HL-60 (cell line): ENCODE measurements at regions not wholly inside any gene's neighbourhood (a gene's known extent, or its start where the extent isn't known, plus 50 kb on each side); places are given as distances from the start of the nearest gene placed in this dataset.

ENCODE experiments used
- DNase-seq, 2 experiments: peaks; one replicate each; pipeline ENCODE4 v3.0.0-alpha.2; 2010 to 2020; ENCODE audit warnings: low read depth in 1 of 2, low spot score in 1 of 2
- H3K27ac ChIP-seq: fragments of 250-450 bp; sonication (Bioruptor Pico); replicated peaks from 2 replicates; pipeline ENCODE4 v1.5.1; 2020; ENCODE audit warnings: mild to moderate bottlenecking, moderate library complexity
- H3K27me3 ChIP-seq: fragments of 250-450 bp; sonication (Bioruptor Pico); 2 replicates; pipeline ENCODE4 v1.5.1; 2021; ENCODE audit warnings: mild to moderate bottlenecking, moderate library complexity; ENCODE audit not compliant: insufficient read depth, poor library complexity, severe bottlenecking
- H3K4me3 ChIP-seq: replicated peaks from 2 replicates; pipeline ENCODE4 v1.5.1; 2011; ENCODE audit warnings: mild to moderate bottlenecking, control low read depth, low read length; ENCODE audit not compliant: insufficient read depth
- GABPA ChIP-seq: IDR thresholded peaks from 2 replicates; pipeline ENCODE4 v1.6.1; 2012; ENCODE audit warnings: low read depth
- POLR2AphosphoS5 ChIP-seq: IDR thresholded peaks from 2 replicates; pipeline ENCODE4 v1.6.1; 2012; ENCODE audit warnings: low read depth
- SPI1 ChIP-seq: IDR thresholded peaks from 2 replicates; pipeline ENCODE4 v1.6.1; 2012; ENCODE audit warnings: low read depth, mild to moderate bottlenecking, borderline replicate concordance
- TF ChIP-seq, protein P1 (sequence below): IDR thresholded peaks from 2 replicates; pipeline ENCODE4 v1.6.1; 2012; ENCODE audit warnings: low read depth; ENCODE audit not compliant: insufficient replicate concordance
- TF ChIP-seq, protein P2 (sequence below): IDR thresholded peaks from one replicate; pipeline ENCODE4 v1.5.1; 2011; ENCODE audit warnings: low read length, control low read depth, inconsistent platforms; ENCODE audit not compliant: insufficient read depth

DNA sequence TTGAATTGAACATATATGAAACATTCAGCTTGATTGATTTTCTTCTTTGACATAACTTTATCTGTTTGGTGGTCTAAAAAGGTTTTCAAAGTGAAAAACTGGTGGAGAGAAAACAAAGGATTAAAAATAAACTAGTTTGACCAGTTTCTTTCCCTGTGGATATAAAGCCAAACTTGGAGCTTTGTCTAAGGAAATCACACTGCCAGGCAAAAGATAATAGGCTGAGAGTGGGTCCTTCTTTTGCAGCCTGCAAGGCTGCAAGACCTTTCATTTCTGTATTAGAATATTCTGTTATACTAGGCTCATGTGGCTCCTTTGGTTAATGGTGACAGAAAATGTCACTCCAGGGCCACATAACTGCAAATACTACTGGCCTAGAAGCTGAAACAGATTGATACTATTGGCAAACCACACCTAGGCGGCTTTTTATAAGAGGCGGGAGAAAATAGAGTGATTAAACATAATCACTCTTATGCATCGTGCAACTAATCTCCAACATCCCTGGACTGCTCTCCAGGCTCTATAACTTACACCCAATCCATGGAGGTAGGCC, 129.1 kb upstream of the ZNF462 start:
- no peak overlapping the region for H3K27ac ChIP-seq

DNA sequence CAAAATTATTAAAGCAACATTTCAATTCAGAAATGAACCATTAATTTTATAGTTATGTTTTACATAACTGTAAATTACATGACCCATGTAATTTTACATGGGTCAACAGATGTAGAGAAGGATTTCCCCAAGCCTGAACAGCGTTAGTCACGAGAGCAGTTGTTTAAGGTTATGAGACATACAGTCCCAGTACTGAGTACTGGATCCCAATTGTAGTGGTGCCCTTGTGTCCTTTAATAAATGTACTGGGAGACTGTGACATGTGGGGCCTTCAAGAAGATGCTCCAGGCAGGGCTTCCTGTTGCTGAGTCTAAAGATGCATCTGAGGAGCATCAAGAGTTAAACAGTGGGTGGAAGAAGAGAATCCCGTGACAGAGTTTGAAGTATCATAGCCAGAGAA, 125.5 kb upstream of the ZNF462 start:
- H3K27ac ChIP-seq: no peak overlapping the region
- no peak for TF ChIP-seq SPI1
- no peak for TF ChIP-seq GABPA
- TF ChIP-seq POLR2AphosphoS5: no peak
- TF ChIP-seq, protein P1, sequence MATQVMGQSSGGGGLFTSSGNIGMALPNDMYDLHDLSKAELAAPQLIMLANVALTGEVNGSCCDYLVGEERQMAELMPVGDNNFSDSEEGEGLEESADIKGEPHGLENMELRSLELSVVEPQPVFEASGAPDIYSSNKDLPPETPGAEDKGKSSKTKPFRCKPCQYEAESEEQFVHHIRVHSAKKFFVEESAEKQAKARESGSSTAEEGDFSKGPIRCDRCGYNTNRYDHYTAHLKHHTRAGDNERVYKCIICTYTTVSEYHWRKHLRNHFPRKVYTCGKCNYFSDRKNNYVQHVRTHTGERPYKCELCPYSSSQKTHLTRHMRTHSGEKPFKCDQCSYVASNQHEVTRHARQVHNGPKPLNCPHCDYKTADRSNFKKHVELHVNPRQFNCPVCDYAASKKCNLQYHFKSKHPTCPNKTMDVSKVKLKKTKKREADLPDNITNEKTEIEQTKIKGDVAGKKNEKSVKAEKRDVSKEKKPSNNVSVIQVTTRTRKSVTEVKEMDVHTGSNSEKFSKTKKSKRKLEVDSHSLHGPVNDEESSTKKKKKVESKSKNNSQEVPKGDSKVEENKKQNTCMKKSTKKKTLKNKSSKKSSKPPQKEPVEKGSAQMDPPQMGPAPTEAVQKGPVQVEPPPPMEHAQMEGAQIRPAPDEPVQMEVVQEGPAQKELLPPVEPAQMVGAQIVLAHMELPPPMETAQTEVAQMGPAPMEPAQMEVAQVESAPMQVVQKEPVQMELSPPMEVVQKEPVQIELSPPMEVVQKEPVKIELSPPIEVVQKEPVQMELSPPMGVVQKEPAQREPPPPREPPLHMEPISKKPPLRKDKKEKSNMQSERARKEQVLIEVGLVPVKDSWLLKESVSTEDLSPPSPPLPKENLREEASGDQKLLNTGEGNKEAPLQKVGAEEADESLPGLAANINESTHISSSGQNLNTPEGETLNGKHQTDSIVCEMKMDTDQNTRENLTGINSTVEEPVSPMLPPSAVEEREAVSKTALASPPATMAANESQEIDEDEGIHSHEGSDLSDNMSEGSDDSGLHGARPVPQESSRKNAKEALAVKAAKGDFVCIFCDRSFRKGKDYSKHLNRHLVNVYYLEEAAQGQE: no peak
- TF ChIP-seq, protein P2, sequence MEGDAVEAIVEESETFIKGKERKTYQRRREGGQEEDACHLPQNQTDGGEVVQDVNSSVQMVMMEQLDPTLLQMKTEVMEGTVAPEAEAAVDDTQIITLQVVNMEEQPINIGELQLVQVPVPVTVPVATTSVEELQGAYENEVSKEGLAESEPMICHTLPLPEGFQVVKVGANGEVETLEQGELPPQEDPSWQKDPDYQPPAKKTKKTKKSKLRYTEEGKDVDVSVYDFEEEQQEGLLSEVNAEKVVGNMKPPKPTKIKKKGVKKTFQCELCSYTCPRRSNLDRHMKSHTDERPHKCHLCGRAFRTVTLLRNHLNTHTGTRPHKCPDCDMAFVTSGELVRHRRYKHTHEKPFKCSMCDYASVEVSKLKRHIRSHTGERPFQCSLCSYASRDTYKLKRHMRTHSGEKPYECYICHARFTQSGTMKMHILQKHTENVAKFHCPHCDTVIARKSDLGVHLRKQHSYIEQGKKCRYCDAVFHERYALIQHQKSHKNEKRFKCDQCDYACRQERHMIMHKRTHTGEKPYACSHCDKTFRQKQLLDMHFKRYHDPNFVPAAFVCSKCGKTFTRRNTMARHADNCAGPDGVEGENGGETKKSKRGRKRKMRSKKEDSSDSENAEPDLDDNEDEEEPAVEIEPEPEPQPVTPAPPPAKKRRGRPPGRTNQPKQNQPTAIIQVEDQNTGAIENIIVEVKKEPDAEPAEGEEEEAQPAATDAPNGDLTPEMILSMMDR: no peak
- DNase-seq: no peak
- no peak overlapping the region for H3K4me3 ChIP-seq
- H3K27me3 ChIP-seq: no peaks in the 10 kb centered on the region

More for the DNA sequence above, 129.1 kb upstream of the ZNF462 start:
- Histone ChIP-seq H3K4me3 (no peak overlapping the region), H3K27me3 (no peaks in the 10 kb centered on the region)
- no peak for DNase-seq
- TF ChIP-seq, protein P2: no peak
- no peak for TF ChIP-seq SPI1
- TF ChIP-seq POLR2AphosphoS5: no peak
- TF ChIP-seq GABPA: no peak
- TF ChIP-seq, protein P1: no peak

DNA sequence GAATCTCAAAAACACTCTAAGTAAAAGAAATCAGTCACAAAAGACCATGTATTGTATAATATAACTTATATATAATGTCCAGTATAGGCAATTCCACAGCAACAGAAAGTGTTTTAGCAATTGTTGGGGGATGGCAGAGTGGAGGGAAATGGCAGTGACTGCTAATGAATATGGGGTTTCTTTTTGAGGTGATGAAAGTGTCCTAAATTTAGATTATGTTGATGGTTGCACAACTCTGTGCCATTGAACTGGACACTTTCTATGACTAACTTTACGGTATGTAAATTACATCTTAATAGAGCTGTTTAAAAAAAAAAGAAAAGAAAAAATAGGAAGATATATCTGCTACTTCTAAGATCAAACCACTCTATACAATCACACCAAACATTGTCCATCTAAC, 124.9 kb upstream of the ZNF462 start:
- TF ChIP-seq, protein P1: no peak
- TF ChIP-seq POLR2AphosphoS5 (no peak), GABPA (no peak), SPI1 (no peak)
- TF ChIP-seq, protein P2: no peak
- DNase-seq: no peak
- no peaks in the 10 kb centered on the region for H3K27me3 ChIP-seq
- H3K27ac ChIP-seq: no peak overlapping the region
- H3K4me3 ChIP-seq: no peak overlapping the region
